GM19452 (cell line): ENCODE measurements at regions not wholly inside any gene's neighbourhood (a gene's known extent, or its start where the extent isn't known, plus 50 kb on each side); places are given as distances from the start of the nearest gene placed in this dataset.
"Not testable (repeated sequence)": the region's sequence is repeated elsewhere in the genome, so short reads cannot be mapped to it uniquely, and the experiment has no call there.

Source experiments
- ATAC-seq: cut with Tn5 transposase; IDR thresholded peaks from one replicate; pipeline ENCODE4 v1.9.1; 2021; ENCODE audit not compliant: unreplicated experiment

DNA sequence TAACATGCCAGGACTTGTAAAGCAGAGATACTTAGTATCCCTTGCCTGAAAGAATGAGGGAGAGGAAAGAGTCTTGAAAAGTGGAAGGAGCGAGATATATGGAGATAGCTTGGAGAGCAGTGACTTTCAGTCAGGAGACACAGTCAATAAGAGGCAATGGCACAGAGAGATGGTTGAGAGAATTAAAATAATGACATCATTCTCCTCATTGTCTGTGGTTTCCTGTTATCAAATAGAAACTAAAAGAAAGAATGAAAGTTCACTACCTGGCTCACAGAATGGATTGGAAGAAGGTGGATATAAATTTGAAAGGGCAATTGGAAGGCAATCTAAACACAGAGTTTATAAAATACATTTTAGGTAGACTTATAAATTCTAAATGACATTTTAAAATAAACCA is 760.2 kb upstream of the AADAT start:
- peak; percentile 57 for ATAC-seq

DNA sequence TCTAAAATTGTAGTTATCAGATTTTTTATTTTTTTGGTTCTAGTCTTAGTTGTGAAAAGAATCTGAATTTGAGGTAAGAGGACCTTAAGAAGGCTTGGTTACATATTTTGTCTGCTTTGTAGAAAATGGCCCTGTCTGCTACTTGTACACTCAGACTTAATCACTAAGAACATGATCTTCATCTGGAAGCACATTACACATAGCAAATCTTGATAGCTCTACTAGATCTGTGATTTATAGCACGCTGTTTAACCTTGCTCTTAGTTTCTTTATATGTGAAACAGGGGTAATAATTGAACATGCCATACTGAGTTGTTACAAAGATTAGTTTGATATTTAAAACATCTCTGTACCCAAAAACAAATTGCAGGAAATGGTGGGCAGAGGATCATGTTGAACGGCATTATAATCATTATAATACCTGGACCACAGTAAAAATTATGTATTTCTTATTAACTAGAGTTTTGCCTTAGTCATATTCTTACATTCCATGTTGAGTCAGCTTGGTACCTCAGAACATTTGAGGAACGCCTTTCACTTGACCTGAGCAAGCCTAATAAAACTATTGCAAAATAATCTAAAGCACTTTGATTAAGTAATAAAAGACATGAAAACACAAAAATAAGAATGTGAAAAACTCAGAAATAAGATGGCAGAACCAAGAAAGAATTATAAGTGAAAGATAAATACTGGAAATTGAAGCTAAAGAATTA is 738.0 kb upstream of the AADAT start:
- no peak for ATAC-seq

DNA sequence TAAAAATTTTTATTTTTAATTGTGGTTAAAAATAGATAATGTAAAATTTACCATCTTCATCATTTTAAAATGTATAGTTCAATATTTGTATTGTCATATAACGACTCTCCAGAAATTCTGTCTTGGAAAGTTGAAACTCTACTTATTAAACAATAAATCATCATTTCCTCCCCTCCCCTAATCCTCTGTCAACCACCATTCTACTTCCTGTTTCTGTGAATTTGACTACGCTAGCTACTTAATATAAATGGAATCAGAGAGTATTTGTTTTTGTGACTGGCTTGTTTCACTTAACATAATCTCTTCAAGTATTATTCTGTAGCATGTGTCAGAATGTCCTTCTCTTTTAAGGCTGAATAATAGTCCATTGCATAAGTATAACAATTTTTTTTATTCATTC is 729.0 kb upstream of the AADAT start:
- ATAC-seq: no peak

DNA sequence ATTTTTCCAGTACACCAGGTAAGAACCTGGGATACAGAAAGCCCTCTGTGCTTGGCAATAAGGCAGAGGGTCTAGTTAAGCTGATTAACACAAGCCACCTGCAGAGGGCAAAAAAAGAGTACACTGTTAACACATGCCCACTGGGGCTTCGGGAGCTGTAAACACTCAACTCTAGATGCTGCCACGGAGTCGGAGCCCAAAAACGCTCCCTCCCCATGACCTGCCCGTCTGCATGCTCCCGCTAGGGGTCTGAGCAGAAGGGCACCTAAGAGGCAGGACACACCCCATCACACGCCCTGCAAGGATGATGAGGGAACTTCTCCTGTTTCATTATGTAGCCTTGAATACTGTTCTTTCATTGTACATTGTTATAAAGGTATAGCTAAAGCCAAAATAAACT is 715.6 kb upstream of the AADAT start:
- no peak for ATAC-seq

DNA sequence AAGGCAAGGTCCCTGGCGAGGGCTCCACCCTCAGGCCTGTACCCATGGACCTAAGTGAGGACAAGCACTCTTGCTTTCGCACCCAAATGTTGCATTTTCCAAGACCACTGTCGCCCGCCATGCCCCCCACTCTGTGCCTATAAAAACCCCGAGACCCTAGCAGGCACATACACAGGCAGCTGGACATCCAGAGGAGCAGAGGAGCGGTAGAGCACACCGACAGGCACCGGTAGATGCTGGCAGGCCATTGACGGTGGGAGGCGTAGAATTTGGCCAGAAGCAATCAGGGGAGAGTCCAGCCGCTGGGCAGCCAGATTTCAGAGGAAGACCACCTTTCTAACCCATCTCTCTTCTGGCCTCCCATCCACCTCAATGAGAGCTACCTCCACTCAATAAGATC is 715.2 kb upstream of the AADAT start:
- ATAC-seq: no peak

DNA sequence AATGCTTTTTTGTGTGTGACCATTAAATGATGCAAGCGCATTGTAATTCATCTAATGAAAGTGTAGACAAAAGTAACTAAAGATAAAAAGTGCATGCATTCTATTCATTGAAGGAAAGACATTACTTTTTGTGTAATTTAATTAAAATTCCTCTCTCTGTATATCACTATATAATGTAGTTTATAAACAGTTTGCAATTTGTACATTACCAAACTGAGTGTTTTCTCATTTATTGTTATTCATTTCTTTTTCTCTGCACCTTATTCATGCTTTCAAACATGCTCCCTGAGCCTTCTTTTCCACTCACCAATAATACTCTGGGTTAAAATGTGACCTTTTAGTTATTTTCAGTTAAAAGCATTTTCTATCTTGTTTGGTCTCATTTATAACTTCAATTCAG is 713.7 kb upstream of the AADAT start:
- ATAC-seq: no peak

DNA sequence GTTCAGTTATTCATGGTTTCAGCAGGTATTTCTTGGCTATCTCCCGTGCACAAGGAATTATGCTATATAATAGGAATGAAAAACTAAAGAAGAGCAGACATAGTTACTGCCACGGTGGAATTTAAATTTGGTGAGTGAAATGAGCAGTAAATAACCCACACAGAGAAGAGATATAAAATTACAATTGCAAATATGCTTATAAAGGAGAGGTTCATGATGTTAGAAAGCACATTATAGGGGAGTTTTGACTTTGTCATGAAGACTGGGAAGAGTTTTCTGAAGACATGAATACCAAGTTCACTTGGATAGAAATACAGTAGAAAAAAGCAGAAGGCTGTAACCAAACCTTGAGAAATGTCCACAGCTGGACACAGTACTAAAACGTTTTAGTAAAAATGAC is 712.0 kb upstream of the AADAT start:
- ATAC-seq: no peak

DNA sequence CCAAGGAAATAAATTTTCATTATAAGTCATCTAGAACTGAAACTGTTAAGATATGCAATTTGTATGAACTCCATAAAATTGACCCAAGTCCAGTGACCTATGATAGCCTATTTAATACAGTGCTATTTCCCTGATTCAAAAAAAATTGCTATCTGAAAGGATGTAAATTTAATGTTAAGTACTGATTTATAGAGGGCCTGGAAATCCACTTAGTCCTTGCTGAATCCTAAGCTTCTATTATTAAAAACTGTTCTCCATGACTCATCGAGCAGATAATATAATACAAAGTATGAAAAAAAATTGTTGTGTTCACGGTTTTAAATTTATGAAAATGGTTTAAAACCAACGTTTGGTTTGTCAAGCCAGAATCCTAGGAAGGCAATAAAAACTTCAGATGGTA is 704.8 kb upstream of the AADAT start:
- ATAC-seq: no peak

DNA sequence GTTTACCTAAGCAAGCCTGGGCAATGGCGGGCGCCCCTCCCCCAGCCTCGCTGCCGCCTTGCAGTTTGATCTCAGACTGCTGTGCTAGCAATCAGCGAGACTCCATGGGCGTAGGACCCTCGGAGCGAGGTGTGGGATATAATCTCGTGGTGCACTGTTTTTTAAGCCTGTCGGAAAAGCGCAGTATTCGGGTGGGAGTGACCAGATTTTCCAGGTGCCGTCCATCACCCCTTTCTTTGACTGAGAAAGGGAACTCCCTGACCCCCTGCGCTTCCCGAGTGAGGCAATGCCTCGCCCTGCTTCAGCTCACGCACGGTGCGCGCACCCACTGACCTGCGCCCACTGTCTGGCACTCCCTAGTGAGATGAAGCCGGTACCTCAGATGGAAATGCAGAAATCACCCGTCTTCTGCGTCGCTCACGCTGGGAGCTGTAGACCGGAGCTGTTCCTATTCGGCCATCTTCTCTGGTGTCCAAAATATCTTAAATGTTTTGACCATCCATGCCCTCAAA is 698.8 kb upstream of the AADAT start:
- ATAC-seq: not testable (repeated sequence)

DNA sequence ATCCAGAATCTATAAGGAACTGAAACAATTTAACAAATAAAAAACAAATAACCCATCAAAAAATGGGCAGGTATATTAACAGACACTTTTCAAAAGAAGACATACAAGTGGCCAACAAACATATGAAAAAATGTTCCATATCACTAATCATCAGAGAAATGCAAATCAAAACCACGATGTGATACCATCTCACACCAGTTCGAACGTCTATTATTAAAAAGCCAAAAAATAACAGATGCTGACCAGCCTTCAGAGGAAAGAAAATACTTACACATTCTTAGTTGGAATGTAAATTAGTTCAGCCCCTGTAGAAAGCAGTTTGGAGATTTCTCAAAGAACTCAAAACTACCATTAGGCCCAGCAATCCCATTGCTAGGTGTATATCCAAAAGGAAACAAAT is 687.9 kb upstream of the AADAT start:
- no peak for ATAC-seq

DNA sequence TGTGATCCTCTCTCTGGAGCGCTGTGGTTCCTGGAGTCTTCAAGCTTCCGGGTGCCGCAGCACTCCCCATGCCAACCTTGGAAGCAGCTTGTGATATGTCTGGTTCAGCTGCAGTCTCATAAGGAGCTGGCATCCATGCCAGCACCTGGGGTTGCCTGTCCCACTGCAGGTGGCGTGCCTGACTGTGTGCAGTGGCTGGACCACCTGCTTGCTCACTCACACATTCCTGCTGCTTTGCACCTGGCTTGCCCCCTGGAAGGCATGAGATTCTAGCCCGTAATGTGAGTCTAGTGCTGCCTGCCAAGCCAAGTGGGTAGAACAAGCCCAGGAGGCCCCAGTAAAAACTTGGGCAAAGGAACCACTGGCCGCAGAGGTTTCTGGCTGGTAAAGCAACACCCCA is 687.2 kb upstream of the AADAT start:
- no peak for ATAC-seq

DNA sequence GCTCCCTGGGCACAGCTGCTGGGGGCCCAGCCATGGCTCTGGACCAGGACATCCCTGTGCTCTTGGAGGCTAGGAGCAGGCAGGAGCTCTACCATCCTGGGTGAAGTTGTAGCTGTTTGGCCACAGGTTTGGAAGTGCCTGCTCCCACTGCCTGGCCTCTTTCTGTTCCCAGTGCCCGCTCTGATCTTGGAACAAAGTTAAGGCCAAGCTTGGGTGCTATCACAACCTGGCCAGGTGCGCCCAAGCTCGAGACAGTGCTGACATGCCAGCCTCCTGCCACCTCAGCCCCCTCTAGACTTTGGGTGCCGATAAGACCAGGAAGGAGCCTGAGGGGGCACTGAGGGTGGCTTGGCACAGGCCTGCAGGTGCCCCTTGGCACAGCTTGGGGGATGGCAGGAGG is 686.1 kb upstream of the AADAT start:
- ATAC-seq: no peak

DNA sequence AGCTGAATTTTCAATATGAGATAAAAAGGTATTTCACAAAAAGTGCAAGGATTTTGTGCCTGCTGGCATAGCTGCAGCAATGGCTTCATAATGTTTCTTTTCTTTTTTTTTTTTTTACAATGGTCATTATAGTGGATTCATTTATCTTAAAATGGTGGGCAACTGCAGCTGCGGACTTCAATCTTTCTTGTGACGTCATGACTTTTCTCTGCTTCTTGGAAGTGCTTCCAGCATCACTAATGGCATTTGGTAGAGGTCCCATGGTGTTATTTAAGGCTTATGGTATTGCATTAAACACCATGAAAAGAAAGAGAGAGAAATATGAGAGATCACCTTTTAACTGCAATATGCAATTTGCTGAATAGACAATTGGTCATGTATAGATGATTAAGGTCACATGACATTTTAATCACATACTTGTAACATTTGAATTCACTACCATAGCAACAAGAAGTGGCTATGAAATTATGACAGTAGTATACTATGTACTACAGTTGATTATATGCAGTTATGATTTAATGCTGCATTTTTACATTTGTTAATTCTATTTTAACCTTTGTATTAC is 684.0 kb upstream of the AADAT start:
- no peak for ATAC-seq

DNA sequence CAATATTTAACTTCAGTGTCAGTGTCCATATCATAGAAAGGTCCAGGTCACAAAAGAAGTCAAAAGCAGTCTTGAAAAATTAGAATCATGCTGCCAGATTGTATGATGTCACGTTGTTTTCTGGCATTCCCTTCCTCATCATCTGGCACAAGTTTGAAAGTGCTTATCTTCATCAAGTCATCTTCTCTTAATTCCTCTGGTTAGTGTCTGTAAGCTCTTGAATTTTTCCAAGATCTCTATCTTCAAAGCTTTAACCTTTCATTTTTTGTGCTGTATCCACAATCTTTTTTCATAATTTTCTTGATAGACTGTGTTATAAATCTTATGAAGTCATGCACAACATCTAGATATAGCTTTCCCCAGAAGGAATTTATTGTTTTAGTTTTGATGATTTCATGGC is 682.7 kb upstream of the AADAT start:
- ATAC-seq: no peak

DNA sequence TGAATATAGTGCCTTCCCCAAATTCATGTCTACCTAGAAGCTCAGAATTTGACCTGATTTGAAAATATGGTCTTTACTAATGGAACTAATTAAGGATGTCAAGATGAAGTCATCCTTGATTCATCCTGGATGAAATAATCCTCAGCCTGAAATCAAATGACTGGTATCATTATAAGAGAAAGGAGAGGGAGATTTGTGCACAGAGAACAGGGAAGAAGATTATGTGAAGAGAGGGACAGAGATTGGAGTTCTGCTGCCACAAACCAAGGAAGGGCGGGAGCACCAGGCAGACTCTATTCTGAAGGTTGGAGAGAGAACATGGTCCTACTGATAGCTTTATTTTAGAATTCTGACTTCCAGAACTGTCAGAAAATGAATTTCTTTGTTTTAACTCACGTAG is 680.9 kb upstream of the AADAT start:
- no peak for ATAC-seq

DNA sequence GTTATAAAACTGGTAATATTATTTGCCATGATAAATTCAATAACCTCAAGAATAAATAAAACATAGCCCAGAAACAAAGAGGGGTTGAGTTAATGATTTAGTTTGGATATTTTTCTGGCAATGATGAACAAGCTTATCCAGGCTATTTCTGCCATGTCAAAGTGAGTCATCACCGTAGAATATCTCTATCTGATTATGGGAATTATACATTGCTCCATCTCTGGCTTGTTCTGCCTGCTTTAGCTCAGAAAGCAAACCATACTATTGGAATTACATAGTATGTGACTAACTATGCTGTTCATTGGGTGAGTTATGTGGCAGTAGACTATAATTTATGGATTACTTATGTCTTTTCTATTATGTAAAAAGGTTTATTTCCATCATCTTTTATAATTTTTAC is 680.1 kb upstream of the AADAT start:
- no peak for ATAC-seq

DNA sequence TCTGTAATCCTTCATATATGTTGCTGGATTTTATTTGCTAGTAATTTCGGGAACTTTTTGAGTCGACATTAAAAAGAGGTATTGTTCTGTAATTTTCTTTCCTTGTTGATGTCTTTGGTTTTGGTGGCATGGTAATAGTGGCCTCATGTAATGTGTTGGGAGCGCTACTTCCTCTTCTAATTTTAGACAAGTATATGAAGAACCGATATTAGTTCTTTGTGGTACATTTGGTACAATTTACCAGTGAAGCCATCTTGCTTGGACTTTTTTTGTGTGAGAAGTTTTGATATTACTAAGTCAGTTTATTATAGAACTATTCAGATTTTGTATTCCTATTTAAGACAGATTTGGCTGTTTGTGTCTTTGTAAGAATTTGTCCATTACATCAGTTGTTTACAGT is 669.2 kb upstream of the AADAT start:
- ATAC-seq: no peak

DNA sequence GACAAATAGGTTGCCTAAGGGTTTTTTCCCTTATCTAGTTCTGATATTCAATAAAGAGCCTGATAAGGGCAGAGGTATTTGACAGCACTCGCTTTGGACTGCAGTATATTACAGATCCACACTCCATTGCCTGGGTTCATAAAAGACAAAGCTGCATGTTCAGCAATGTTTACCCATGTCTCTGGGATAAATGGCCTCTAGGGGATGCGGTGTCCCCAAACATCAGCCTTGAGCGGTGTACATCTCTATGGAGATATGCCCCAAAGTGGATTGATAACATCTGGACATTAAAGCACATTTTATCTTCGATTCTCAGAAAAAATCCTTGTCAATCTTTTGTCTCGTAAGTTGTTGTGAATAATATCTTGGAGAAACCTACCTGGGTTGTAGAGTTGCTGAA is 660.8 kb upstream of the AADAT start:
- no peak for ATAC-seq

DNA sequence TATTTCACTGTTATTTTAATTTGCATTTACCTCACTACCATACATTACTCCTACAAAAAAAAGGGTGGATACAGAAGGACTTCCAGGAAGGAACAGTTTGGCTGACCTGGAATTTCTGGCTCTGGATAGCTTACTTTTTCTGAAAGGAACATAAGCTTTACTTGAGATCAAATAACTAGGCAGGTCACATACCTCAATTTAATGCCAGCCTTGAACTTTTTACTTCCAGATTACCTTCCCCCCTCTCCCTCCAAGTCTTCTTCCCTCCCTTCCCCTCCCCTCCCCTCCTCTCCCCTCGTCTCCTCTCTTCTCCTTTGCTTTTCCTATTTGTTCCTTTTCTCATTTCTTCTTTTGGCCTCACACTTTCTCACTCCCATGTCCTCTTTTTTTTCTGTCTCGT is 659.2 kb upstream of the AADAT start:
- ATAC-seq: no peak

DNA sequence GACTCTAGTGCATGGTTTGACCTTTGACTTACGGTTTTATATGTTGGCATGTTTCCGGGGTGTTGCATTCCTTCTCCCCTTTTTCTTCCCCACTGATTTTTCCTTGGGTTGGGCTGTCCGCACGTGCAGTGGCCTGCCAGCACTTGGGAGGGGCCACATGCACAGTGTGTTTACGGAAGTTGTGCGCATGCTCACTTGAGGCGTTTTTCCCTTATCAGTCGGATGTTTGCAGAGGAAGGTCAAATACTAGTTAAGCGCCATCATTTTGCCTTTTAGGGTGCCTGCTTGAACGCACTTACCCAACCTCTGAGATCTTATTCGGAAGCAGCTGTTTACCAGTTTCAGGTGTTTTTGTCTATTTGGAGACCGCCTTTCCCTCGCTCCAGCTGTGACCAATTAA is 653.9 kb upstream of the AADAT start:
- no peak for ATAC-seq

DNA sequence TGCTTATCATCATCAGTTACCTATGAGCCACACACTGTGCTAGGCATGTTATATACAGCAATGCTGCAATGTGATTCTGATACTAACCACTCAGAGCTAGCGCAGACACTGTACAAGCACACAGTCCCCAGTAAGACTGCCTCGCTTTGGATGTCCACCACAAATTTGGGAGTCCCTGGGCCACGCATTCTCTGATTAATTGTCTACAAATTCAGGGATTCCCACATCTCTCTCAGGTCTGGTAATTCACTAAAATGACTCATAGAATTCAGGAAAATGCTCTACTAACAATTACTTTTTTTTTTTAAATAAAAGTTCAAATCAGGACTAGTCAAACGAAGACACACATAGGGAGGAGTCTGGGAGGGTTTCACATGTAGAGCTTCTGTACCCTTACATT is 652.1 kb upstream of the AADAT start:
- no peak for ATAC-seq

DNA sequence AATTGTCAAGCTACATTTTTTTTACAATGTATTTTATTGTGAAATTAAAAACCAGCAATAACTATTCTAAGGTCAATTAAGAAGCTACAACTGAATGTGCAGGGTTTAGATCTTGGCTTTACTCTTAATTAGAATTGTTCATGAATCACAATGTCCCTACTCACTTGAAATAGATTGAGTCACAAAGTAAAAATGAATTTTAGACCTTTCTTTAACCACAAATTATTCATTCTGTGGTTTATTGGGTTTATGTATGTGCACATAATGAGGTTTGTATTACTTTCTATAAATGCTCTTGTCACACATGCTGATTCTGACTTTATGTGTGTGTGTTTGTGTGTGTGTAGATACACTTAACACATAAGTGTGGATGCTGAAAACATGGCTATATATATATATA is 647.0 kb upstream of the AADAT start:
- ATAC-seq: no peak

DNA sequence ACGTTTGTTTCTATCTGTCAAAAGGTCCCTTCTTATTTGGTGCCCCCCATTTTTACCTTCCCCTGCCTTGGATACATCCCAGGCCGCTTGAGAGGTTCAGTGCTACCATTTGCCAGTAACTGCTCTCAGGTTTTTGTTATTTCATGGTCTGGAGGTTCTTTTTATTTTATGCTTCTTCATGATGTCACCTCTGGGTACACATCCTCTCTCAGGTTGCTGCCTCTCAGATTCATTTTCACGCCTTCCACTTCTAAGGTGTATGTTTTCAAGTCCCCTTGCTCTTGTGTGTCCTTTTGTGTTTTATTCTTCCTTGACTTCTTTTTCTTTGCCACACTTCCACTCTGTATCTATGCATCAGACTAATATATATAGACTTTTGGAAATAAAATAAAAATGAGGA is 640.1 kb upstream of the AADAT start:
- no peak for ATAC-seq
